NCI-H69 (cell line): ENCODE measurements at regions not wholly inside any gene's neighbourhood (a gene's known extent, or its start where the extent isn't known, plus 50 kb on each side); places are given as distances from the start of the nearest gene placed in this dataset.
A peak's percentile ranks its signal among the peaks of the same experiment; 100 is the strongest.

Experiments used
- DNase-seq: peaks from one replicate; lab custom pipeline; 2025; lab: John Stamatoyannopoulos, UW

DNA sequence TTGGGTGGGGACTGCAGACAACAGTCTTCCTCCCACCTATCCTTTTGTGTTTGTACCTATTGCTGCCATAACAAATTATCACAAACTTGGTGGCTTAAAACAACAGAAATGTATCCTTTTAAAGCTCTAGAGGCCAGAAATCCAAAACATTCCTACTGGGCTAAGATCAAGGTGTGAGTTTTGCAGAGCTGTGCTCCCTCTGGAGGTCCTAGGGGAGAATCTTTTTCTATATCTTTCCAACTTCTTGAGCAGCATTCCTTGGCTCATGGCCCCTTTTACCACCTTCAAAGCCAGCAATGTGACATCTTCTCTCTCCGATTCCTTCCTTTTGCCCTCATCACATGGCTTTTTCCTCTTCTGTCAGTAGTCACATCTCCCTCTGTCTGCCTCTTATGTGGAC, 190.6 kb downstream of the TTC8 start:
- peak; percentile 65 for DNase-seq

DNA sequence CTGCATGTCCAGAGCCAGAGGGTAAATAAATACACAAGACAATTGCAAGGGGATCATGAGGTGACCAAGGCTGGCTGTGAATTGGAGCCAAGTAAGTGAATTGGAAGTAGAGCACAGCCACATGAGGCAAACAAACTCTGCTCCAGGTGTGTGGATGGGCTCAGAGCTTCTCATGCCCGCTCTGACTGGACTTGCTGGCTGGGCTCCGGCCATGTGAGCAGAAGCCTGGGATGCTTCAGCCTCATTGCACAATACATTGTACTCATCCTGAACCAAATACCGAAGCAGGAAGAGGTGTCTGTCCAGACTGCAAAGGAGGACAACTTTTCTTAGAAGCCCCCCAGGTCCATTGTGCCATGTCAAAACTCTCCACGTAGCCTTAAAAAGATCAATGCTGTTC, 193.0 kb downstream of the TTC8 start:
- DNase-seq = no peak

DNA sequence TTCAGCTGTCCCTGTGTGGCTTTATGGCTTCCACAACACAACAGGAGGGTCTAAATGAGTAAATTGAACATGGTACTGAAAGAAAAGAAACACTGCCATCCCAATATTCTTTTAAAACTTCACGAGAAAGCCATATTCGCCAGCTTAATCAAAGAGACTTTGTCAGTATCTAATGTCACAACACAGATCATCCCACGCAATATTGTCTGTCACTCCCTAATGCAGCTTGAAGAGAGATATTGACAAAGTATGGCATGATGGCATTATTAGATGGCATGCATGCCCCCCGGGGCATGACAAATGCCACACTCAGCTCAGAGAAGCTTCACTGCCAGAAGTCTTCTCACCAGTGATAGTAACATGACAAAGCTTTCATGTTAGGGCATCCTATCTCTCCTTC, 197.8 kb downstream of the TTC8 start:
- no peak for DNase-seq

DNA sequence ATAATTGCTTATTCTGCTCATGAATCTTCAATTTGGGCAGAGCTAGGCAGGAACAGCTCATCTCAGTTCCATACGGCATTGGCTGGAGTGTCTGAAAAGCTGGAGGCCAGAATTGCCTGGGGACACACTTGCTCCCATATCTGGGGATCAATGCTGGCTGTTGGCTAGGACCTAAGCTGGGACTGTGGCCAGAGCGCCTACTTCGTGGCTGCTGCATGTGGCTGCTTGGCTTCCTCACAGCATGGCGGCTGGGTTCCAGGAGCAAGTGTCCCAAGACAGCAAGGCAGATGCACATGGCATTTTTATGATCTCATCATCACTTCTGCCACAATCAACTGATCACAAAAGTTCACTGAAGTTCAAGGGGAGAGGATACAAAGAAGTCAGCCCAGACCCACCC, 200.2 kb downstream of the TTC8 start:
- no peak for DNase-seq

DNA sequence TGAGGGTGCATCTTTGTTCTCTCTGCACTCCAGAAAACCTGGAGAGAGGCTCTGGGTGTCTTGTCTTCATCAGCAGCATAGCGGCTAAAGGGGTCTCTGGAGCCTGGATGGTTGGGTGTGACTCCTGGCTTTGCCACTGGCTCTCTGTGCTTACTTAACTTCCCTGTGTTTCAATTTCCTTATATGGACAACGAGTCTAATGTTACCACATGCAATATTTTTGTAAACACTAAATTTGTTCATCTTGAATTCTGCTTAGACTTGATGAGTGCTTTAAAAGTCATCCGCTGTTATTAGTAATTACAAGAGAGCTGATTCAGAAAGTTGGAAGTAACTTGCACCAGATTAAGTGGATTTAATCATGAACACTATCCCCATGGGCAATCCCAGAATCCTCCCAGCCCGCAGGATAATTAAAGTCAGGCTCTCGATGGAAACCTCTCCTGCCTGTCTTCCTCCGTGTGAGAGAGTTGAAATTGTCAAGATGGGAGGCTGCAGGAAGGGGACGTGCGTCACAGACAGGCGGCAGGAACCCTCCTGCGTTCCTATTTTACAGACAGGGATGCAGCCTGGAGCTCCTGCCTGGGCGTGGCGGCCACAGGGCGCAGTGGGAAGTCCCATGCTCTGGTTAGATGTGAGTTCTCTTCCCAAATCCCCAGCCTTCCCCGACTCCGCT, 201.2 kb downstream of the TTC8 start:
- DNase-seq = no peak

DNA sequence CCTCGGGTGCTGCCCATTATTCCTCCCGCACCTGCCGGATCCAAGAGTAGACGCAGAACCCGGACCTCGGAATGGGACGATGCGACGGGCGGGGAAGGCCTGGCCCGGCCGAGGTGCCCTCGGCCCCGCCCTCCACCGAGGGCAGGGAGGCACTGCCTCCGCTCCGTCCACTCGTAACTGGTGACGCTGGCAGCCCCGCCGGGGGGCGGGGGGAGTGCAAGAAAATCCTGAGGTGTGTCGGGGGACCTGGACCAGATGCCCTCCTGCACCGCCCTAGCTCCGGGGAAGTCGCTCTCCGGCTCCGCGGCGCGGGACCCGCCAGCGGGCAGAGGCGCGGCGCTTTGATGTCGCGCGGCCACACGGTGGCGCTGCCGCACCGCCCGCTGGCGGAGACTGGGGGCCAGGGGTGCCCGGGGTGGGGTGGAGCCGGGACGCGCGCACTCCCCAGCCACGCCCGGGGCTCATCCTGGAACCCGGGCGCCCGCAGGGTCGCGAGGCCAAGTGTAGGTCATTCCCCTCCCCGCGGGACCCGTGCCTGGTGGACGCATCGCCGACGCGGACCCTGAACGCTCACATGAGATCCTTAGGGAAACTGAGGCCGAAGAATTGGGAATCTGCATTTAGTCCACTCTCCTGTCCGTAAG, 202.8 kb downstream of the TTC8 start:
- DNase-seq = peak; percentile 80

DNA sequence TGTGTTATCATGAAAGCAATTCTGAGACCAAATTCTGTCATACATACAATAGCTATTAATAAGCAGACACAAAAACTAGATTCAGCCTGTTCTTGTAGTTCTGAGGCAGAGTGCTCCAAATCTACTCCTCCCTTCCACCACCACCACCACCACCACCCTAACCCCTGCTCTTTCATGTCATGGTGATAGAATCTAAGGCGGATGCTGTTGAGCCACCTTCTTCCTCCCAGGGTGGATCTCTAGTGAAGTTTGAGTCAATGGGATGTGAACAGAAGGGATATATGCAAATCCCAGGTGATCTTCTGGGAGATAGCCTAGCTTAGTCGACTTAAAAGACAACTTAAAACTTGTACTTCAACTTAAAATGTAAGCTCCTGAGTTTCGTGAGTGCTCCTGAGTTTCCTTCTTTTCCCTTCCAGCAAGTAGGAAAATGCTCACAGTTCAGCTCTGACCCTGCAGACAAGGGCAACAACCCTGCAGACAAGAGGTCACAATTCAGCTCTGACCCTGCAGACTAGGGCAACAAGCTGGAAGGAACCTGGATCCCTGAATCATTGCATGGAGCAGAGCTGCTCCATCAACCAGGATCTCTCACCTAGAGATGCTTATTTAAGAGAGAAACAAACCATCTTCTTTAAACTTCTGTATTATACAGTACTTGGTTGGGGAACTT, 204.1 kb downstream of the TTC8 start:
- no peak for DNase-seq

DNA sequence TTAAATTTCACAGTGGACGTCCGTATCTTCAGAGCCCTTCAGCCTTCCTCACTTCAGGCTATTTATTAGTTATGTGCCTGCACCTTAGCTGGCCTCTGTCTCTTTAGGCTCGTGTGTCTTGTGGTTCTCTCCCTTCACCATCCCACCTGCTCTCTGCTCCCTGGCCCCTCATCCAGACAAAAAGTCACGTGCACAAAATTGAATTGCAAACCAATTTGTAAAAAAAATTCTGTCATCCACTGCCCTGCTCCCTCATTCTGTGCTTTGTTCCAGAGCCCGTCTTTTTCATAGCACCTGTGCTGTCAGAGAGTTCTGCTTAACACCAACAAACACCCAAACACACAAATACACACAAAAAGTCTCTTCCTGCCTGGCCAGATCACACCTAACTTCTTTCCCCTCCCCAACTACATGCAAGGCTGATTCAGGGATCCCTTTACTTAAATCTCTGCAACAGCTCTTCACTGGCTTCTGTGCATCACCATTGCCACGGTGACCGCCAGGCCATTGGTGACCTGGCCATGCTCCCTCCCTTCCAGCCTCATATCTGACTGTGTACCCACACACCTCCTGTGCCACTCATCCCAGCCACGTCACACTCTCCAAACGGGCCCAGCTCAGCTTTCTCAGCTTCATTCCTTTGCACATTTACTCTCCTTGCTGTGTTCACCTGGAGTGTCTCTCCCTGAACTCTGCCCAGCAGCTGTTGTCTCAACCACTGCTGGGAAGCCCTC, 205.7 kb downstream of the TTC8 start:
- no peak for DNase-seq

DNA sequence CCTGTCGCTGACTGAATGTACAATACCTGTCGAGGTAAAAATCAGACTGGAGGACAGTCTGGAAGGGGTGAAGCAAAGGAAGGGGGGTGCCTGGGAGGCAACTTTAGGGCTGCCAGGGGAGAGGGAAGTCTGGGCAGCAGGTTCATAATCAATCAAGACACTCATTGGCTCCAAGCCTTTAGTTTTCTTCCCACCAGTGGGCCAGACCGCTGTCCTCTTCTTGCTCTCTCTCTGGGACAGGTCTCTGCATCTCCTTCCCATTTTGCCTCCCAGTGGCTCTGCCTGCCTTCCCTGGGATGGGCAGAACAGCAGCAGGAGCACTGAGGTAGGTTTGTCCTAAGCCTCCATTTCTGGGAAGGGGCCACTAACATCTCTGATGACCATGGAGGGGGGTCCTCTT, 206.5 kb downstream of the TTC8 start:
- DNase-seq = no peak

DNA sequence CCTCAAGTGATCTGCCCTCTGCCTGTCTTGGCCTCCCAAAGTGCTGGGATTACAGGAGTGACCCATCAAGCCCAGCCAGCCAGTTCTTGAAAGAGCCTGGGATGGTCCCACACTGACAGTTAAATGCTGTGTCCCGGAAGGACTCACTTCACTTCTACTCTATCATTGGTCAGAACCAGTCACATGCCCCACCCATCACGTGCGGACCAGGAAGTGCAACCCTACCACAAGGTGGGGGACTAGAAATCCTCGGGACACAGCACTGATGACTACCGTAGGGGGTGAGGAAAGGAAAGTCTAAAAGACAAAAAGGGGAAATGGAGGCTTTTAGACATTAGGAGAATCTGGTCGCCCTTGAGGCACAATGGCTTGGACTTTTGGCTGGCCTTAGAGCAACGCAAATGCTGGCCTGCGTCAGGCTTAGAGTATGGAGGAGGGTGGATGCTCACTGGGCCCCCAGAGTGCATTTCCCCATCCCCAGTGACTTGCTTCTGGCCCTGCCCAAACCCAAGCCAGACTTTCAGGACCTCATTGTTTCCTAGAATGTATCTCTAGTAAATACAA, 207.7 kb downstream of the TTC8 start:
- DNase-seq = no peak

DNA sequence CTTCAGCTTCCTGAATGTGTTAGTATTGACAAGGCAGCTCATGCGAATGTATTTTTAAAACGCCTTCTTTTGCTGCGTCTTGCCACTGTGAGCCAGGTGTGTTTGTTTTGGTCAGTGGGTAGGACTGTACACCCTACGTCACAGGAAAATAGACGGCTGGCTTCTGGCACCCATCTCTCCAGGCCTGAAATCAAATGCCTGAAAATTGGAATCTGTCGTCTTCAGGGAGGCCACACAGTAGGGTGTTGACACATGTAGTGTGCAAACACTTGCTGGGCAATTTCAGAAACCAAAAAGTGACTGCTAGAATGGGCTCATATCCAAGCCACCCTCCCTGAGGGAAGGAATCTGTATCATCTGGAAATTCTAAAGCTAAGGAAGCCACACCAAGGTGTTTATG, 209.3 kb downstream of the TTC8 start:
- peak; percentile 93 for DNase-seq

DNA sequence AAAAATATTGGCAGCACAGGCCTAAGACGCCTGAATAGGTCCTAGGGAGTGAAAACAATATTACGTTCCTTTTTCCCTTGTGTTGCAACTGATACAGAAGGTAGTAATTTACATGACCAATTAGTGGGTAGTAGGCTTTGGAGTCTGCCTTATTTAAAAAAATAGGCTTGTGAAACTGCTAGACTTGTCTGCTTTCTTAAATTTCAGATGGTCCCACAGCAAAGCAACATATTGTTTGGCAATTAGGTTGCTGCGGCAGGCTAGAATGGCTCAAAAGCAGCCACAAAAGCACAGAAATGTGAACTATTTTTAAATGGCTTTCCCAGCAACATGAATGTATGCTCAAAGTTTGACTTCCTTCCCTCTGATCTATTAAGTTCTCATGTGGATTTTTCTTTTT, 211.9 kb downstream of the TTC8 start:
- DNase-seq = no peak

DNA sequence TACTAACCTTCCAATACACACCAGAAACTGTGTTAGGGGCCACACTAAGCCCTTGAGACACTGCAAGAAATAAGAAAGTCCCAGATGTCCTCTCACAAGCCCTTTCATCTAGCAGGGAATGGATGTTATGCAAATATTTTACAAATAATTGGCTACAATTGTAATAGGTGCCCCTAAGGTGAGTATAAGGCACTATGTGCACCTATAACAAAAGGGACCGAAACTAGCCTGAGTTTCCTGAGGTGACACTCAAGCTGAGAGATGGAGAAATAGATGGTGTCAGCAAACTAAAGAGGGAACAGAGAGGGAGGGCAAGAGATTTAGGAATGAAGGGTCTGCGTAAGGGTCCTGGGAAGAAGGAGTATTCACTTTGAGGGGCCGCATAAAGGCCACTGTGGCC, 212.6 kb downstream of the TTC8 start:
- no peak for DNase-seq

DNA sequence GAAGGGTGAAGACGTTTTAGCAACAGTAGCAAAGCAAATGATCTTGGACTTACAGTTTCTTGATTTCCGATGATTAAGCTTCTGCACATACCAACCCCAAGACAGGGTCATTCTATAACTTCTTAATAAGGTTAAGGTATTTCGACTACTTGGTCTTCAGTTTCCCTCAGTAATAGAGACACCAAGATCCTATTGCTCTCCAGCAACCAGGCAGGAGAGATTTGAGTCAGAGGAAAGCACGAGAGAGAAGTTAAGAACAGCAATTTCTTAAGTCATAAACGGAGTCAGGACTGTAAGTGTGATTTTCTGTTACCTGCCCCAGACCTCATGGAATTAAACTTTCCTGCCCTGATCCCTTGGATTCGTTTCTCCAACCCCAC, 215.6 kb downstream of the TTC8 start:
- DNase-seq = no peak

DNA sequence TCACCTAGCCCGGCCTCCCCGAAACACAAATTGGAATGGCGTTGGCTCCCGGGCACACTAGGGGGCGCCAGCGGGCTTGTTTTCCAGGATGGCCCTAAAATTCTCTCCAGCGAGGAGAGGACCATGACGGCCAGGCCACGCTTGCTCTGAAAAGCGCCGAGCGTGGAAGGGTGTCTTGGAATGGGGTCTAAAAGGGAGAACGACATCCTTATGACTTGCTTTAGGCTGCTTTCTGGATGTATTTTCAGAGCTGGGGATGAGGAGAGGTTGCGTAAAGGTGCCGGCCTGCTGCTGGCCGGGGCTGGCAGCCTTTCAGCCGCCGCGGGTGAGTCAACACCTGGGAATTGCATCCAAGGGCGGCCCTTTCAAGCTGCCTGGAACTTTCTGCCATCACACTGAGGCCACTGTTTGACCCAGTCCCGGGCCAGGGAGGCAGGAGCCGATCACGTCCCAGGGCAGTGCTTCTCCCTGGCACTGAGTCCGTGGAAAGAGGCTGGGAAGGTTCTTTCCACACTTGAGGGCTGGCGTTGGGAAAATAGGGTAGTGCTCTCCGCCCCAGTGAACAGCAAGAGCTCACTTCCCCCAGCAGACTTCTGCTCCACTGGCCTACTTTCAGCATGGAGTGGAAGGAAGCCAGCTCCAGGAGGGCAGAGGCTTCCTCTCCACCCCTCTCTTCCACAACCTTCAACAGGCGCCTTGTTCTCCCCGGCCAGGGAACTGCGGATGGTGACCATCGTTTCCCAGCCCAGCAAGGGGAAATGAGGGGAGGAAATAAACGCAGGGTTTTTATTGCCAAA, 216.2 kb downstream of the TTC8 start:
- DNase-seq = peak; percentile 93

DNA sequence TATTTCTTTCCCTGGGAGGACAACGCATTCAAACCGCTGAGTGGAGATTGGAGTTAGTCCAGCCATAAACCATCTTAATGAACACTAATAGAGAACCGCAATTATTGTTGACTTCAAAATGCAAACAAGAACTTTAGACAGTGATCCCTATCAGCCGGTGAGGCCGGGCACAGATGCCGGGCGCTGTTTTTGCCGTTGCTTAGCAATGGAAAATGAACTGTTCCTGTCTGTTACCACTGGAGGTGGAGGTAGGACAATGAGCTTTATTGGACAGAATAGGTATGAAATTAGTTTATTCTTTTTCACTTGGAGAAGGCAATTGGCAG, 216.8 kb downstream of the TTC8 start:
- DNase-seq = peak; percentile 91

DNA sequence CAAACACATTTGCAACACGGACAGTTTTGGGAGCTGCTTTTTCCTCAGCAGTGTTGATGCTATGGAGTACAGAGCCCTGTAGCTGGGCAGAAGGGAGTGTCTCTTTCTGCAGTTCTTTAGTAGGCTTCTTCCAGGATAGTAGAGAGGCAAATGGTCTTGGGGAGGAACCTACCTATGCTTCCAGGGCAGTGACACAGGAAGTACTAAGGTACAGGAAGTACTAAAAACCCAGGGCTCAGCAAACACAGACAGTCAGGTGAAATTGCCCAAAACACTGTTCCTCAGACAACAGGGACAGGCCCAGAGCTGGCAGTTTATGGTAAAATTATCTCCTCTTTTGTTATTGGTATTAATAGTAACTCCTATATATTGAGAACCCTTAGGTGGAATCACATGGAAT, 217.6 kb downstream of the TTC8 start:
- peak; percentile 46 for DNase-seq

DNA sequence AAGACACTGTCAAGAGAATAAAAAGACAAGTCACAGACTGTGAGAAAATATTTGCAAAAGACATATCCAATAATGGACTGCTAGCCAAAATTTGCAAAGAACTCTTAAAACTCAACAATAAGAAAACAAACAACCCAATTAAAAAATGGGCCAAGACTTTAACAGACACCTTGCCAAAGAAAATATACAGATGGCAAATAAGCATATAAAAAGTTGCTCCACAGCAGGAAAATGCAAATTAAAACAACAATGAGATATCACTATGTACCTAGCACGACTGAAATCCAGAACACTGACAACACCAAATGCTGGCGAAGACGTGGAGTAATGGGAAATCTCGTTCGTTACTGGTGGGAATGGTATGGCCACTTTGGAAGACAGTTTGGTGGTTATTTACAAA, 228.9 kb downstream of the TTC8 start:
- no peak for DNase-seq

DNA sequence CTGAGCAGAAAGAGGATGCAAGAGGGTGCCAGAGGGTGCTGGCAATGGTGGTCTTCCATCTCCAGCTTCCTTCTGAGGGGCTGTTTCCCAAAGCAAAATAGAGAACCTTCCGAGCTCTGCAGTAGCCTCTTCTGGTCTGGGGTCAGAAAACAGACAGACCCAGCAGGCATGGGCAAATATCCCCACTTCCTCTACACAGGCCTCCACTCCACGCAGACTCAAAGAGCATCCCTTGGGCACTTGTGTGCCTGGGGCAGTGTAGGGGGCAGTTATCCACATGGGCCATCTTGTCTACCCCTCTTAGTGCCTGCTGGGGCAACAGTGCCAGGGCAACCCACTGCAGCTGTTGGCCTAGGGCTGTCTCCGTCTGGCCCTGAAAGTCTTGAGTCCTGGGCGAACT, 231.9 kb downstream of the TTC8 start:
- no peak for DNase-seq

DNA sequence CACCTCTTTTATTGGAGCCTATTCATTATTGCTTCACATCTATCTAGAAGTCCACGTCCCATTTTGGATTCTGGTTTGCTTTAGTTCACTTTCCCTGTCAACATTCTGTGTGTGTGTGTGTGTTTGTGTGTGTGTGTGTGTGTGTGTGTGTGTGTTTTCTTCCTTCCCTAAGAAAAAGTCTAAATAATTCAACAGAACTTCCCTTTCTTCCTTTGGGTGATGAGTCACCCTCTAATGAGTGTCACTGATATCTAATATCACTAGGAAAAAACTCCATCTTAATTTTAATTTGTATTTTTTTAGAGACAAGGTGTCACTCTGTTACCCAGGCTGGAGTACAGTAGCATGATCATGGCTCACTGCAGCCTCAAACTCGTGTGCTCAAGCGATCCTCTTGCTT, 234.2 kb downstream of the TTC8 start:
- DNase-seq = no peak

DNA sequence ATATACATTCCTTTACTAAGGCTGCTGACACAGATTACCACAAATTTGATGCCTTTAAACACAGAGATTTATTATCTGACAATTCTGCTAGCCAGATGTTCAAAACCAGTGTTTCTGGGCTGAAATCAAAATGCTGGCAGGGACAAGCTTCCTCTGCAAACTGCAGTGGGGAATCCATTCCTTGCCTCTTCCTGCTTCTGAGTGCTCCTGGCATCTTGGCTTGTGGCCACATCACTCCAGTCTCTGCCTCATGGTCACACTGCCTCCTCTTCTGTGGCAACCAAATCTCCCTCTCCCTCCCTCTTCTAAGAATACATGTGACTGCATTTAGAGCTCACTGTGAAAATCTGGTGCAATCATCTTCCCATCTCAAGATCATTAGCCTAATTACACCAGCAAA, 235.7 kb downstream of the TTC8 start:
- peak; percentile 19 for DNase-seq

DNA sequence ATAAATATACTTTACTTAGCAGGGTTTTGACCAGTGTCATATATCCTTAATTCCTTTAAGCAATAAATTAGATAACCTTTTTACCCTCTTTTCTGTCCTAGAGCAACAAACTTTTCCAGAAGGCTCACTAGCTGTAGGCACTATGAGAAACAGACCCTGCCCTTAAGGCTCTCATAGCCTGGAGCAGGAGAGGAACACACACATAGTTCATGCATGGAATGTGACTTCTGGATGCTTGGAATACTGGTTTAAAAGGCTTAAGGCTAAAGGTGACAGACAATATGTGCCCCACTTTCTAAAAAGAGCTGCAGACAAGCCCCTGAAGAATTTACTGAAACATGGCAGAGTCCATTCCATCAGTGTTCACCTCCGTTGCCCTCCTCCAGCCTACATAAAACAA, 237.2 kb downstream of the TTC8 start:
- no peak for DNase-seq
